ENCODE measurements at regions not wholly inside any gene's neighbourhood (a gene's known extent, or its start where the extent isn't known, plus 50 kb on each side); places are given as distances from the start of the nearest gene placed in this dataset.

GRCh38 chr2:35986871-35987270 lies 368.7 kb upstream of the CRIM1 start:
- no peaks in the 10 kb centered on the region for H3K27me3 ChIP-seq
- H3K27ac ChIP-seq: no peak overlapping the region
- H3K4me1 ChIP-seq: no peaks in the 10 kb centered on the region
- TF ChIP-seq CTCF (IDR thresholded peaks at IDR 0.05): no peak
- 69 to 71% methylated on average over 2 of the region's 2 CpGs for WGBS, 2 donors
- H3K9me3 ChIP-seq: no peaks in the 10 kb centered on the region
- no peaks in the 10 kb centered on the region for H3K36me3 ChIP-seq
- intact Hi-C loops (cut with DNase I): no loop called here
- DNase-seq (no peak), ATAC-seq (no peak)
- no peak overlapping the region for H3K4me3 ChIP-seq

- Histone ChIP-seq H3K27ac (peak overlapping the region in 1 of 10 donors; percentile 12), H3K4me1 (no peaks in the 10 kb centered on the region), H3K36me3 (no peaks in the 10 kb centered on the region), H3K4me3 (peak overlapping the region in 1 of 10 donors; percentile 17), H3K9me3 (no peaks in the 10 kb centered on the region), H3K27me3 (no peaks in the 10 kb centered on the region)
- TF ChIP-seq CTCF (IDR thresholded peaks at IDR 0.05): no peak
- no peak for DNase-seq
- no peak for ATAC-seq
- intact Hi-C loops (cut with DNase I): loop anchor here in 1 of 10 donors (10.0 kb wide), 2 partner anchors 377 to 687 kb away; partner anchors contain the start of gene CRIM1
- WGBS, 2 donors: 73 to 76% methylated on average over 1 of the region's 1 CpG
These were observed 377.4 kb upstream of the CRIM1 start for GRCh38 chr2:35978218-35978617.

GRCh38 chr2:35976611-35977010 lies 379.0 kb upstream of the CRIM1 start:
- DNase-seq: no peak
- TF ChIP-seq CTCF (IDR thresholded peaks at IDR 0.05): no peak
- H3K27ac ChIP-seq: peak overlapping the region in 1 of 10 donors; percentile 37
- intact Hi-C loops (cut with DNase I): loop anchor here in 1 of 10 donors (10.0 kb wide), 2 partner anchors 378 to 688 kb away; partner anchors contain the start of gene CRIM1
- no peak overlapping the region for H3K4me3 ChIP-seq
- WGBS, 2 donors: 71 to 74% methylated on average over 5 of the region's 5 CpGs
- no peaks in the 10 kb centered on the region for H3K36me3 ChIP-seq
- no peaks in the 10 kb centered on the region for H3K4me1 ChIP-seq
- H3K9me3 ChIP-seq: no peaks in the 10 kb centered on the region
- H3K27me3 ChIP-seq: no peaks in the 10 kb centered on the region
- ATAC-seq: peak in 2 of 8 donors; percentile 24 to 44

GRCh38 chr2:35973737-35974132 lies 381.8 kb upstream of the CRIM1 start:
- ATAC-seq: peak in 7 of 8 donors; percentile 29 to 98 (median 90)
- TF ChIP-seq CTCF (IDR thresholded peaks at IDR 0.05): no peak
- DNase-seq: peak in 1 of 2 donors; percentile 87
- Histone ChIP-seq H3K27me3 (no peaks in the 10 kb centered on the region), H3K36me3 (no peaks in the 10 kb centered on the region), H3K4me3 (no peak overlapping the region), H3K9me3 (no peaks in the 10 kb centered on the region), H3K27ac (peak overlapping the region; percentile 34 to 79 (median 61)), H3K4me1 (no peaks in the 10 kb centered on the region)
- intact Hi-C loops (cut with DNase I): loop anchor here in 1 of 10 donors (10.0 kb wide), 2 partner anchors 381 to 691 kb away; partner anchors contain the start of gene CRIM1
- WGBS, 2 donors: 24 to 36% methylated on average over 4 of the region's 4 CpGs

All from heart right ventricle (tissue), 16 donors.